ENCODE measurements at regions not wholly inside any gene's neighbourhood (a gene's known extent, or its start where the extent isn't known, plus 50 kb on each side); places are given as distances from the start of the nearest gene placed in this dataset.

- no peaks in the 10 kb centered on the region for H3K36me3 Mint-ChIP-seq (ENCODE audit: low read depth)
- no peak overlapping the region for H3K4me3 Mint-ChIP-seq
- no peak for DNase-seq
- peaks cover 2% of the 10 kb centered on the region for H3K9me3 Mint-ChIP-seq
- H3K27me3 Mint-ChIP-seq (ENCODE audit: low read depth) = peaks cover under 1% of the 10 kb centered on the region
- CTCF ChIA-PET = no interaction called here
- no peaks in the 10 kb centered on the region for H3K4me1 Mint-ChIP-seq (ENCODE audit: low read depth)
- no peak overlapping the region for H3K27ac Mint-ChIP-seq
- intact Hi-C loops (cut with micrococcal nuclease) = no loop called here
These were observed 84.9 kb downstream of the NPTX2 start for GRCh38 chr7:98702021-98702420.

GRCh38 chr7:98703916-98704315 lies 86.8 kb downstream of the NPTX2 start:
- Mint-ChIP-seq H3K27me3 (ENCODE audit: low read depth) (peaks cover 2% of the 10 kb centered on the region), H3K4me3 (no peak overlapping the region), H3K27ac (no peak overlapping the region), H3K9me3 (no peaks in the 10 kb centered on the region), H3K4me1 (ENCODE audit: low read depth) (no peaks in the 10 kb centered on the region), H3K36me3 (ENCODE audit: low read depth) (no peaks in the 10 kb centered on the region)
- CTCF ChIA-PET = no interaction called here
- no peak for DNase-seq
- intact Hi-C loops (cut with micrococcal nuclease) = no loop called here

GRCh38 chr7:98705626-98706025 lies 88.5 kb downstream of the NPTX2 start:
- H3K9me3 Mint-ChIP-seq = no peaks in the 10 kb centered on the region
- intact Hi-C loops (cut with micrococcal nuclease) = no loop called here
- H3K4me1 Mint-ChIP-seq (ENCODE audit: low read depth) = no peaks in the 10 kb centered on the region
- H3K27me3 Mint-ChIP-seq (ENCODE audit: low read depth) = peaks cover 2% of the 10 kb centered on the region
- DNase-seq = no peak
- CTCF ChIA-PET = no interaction called here
- H3K27ac Mint-ChIP-seq = no peak overlapping the region
- H3K36me3 Mint-ChIP-seq (ENCODE audit: low read depth) = no peaks in the 10 kb centered on the region
- no peak overlapping the region for H3K4me3 Mint-ChIP-seq

- intact Hi-C loops (cut with micrococcal nuclease) = no loop called here
- CTCF ChIA-PET = no interaction called here
- Mint-ChIP-seq H3K36me3 (ENCODE audit: low read depth) (no peaks in the 10 kb centered on the region), H3K9me3 (no peaks in the 10 kb centered on the region), H3K4me1 (ENCODE audit: low read depth) (no peaks in the 10 kb centered on the region), H3K27ac (no peak overlapping the region), H3K27me3 (ENCODE audit: low read depth) (peaks cover 2% of the 10 kb centered on the region), H3K4me3 (no peak overlapping the region)
- no peak for DNase-seq
These were observed 90.0 kb downstream of the NPTX2 start for GRCh38 chr7:98707076-98707475.

GRCh38 chr7:98711945-98712344 lies 94.9 kb downstream of the NPTX2 start:
- DNase-seq = no peak
- Mint-ChIP-seq H3K27ac (no peak overlapping the region), H3K9me3 (no peaks in the 10 kb centered on the region), H3K4me1 (ENCODE audit: low read depth) (no peaks in the 10 kb centered on the region), H3K36me3 (ENCODE audit: low read depth) (no peaks in the 10 kb centered on the region), H3K4me3 (no peak overlapping the region), H3K27me3 (ENCODE audit: low read depth) (peaks cover 2% of the 10 kb centered on the region)
- intact Hi-C loops (cut with micrococcal nuclease) = no loop called here
- CTCF ChIA-PET = no interaction called here

- intact Hi-C loops (cut with micrococcal nuclease) = no loop called here
- Mint-ChIP-seq H3K36me3 (ENCODE audit: low read depth) (no peaks in the 10 kb centered on the region), H3K4me1 (ENCODE audit: low read depth) (no peaks in the 10 kb centered on the region), H3K4me3 (no peak overlapping the region), H3K9me3 (no peaks in the 10 kb centered on the region), H3K27ac (no peak overlapping the region), H3K27me3 (ENCODE audit: low read depth) (no peaks in the 10 kb centered on the region)
- DNase-seq = no peak
- CTCF ChIA-PET = interaction anchor here (1.1 kb wide), 1 partner anchor 128 kb away, joined by 4 read pairs; no protein-coding TSS in a partner anchor
These were observed 96.2 kb downstream of the NPTX2 start for GRCh38 chr7:98713165-98713810.

GRCh38 chr7:98719396-98719795 lies 102.3 kb downstream of the NPTX2 start:
- Mint-ChIP-seq H3K4me3 (no peak overlapping the region), H3K4me1 (ENCODE audit: low read depth) (no peaks in the 10 kb centered on the region), H3K27ac (no peak overlapping the region), H3K9me3 (no peaks in the 10 kb centered on the region), H3K36me3 (ENCODE audit: low read depth) (no peaks in the 10 kb centered on the region), H3K27me3 (ENCODE audit: low read depth) (no peaks in the 10 kb centered on the region)
- CTCF ChIA-PET = no interaction called here
- no peak for DNase-seq
- intact Hi-C loops (cut with micrococcal nuclease) = no loop called here

- Mint-ChIP-seq H3K4me1 (ENCODE audit: low read depth) (no peaks in the 10 kb centered on the region), H3K27ac (no peak overlapping the region), H3K27me3 (ENCODE audit: low read depth) (no peaks in the 10 kb centered on the region), H3K9me3 (no peaks in the 10 kb centered on the region), H3K36me3 (ENCODE audit: low read depth) (no peaks in the 10 kb centered on the region), H3K4me3 (no peak overlapping the region)
- intact Hi-C loops (cut with micrococcal nuclease) = no loop called here
- DNase-seq = no peak
- CTCF ChIA-PET = interaction anchor here (0.6 to 0.7 kb wide), 2 partner anchors 8 to 323 kb away, joined by 3 to 4 read pairs; no protein-coding TSS in a partner anchor
These were observed 105.3 kb downstream of the NPTX2 start for GRCh38 chr7:98722402-98722801.

- no peaks in the 10 kb centered on the region for H3K4me1 Mint-ChIP-seq (ENCODE audit: low read depth)
- intact Hi-C loops (cut with micrococcal nuclease) = no loop called here
- H3K27ac Mint-ChIP-seq = no peak overlapping the region
- no peak overlapping the region for H3K4me3 Mint-ChIP-seq
- H3K9me3 Mint-ChIP-seq = no peaks in the 10 kb centered on the region
- H3K27me3 Mint-ChIP-seq (ENCODE audit: low read depth) = no peaks in the 10 kb centered on the region
- no peaks in the 10 kb centered on the region for H3K36me3 Mint-ChIP-seq (ENCODE audit: low read depth)
- no peak for DNase-seq
- CTCF ChIA-PET = interaction anchor here (1.4 kb wide), 1 partner anchor 8 kb away, joined by 4 read pairs; no protein-coding TSS in a partner anchor
These were observed 107.5 kb downstream of the NPTX2 start for GRCh38 chr7:98724591-98724990.

- no peaks in the 10 kb centered on the region for H3K4me1 Mint-ChIP-seq (ENCODE audit: low read depth)
- H3K36me3 Mint-ChIP-seq (ENCODE audit: low read depth) = no peaks in the 10 kb centered on the region
- no peak for DNase-seq
- intact Hi-C loops (cut with micrococcal nuclease) = no loop called here
- H3K4me3 Mint-ChIP-seq = no peak overlapping the region
- H3K9me3 Mint-ChIP-seq = no peaks in the 10 kb centered on the region
- peaks cover 3% of the 10 kb centered on the region for H3K27me3 Mint-ChIP-seq (ENCODE audit: low read depth)
- CTCF ChIA-PET = interaction anchor here (1.6 kb wide), 1 partner anchor 19 kb away, joined by 5 read pairs; no protein-coding TSS in a partner anchor
- no peak overlapping the region for H3K27ac Mint-ChIP-seq
These were observed 110.1 kb downstream of the NPTX2 start for GRCh38 chr7:98727146-98727709.

- Mint-ChIP-seq H3K36me3 (ENCODE audit: low read depth) (no peaks in the 10 kb centered on the region), H3K27me3 (ENCODE audit: low read depth) (peaks cover 3% of the 10 kb centered on the region), H3K4me3 (no peak overlapping the region), H3K4me1 (ENCODE audit: low read depth) (no peaks in the 10 kb centered on the region), H3K27ac (no peak overlapping the region), H3K9me3 (peaks cover 4% of the 10 kb centered on the region)
- DNase-seq = no peak
- CTCF ChIA-PET = interaction anchor here (1.6 kb wide), 1 partner anchor 17 kb away, joined by 5 read pairs; no protein-coding TSS in a partner anchor
- intact Hi-C loops (cut with micrococcal nuclease) = no loop called here
These were observed 111.5 kb downstream of the NPTX2 start for GRCh38 chr7:98728555-98728954.

- peaks cover 3% of the 10 kb centered on the region for H3K27me3 Mint-ChIP-seq (ENCODE audit: low read depth)
- intact Hi-C loops (cut with micrococcal nuclease) = no loop called here
- no peaks in the 10 kb centered on the region for H3K4me1 Mint-ChIP-seq (ENCODE audit: low read depth)
- CTCF ChIA-PET = no interaction called here
- DNase-seq = no peak
- H3K27ac Mint-ChIP-seq = no peak overlapping the region
- H3K4me3 Mint-ChIP-seq = no peak overlapping the region
- no peaks in the 10 kb centered on the region for H3K36me3 Mint-ChIP-seq (ENCODE audit: low read depth)
- H3K9me3 Mint-ChIP-seq = peaks cover 4% of the 10 kb centered on the region
These were observed 112.0 kb downstream of the NPTX2 start for GRCh38 chr7:98729121-98729520.

GRCh38 chr7:98730326-98730725 lies 113.2 kb downstream of the NPTX2 start:
- CTCF ChIA-PET = interaction anchor here (0.7 kb wide), 1 partner anchor 8 kb away, joined by 4 read pairs; no protein-coding TSS in a partner anchor
- Mint-ChIP-seq H3K9me3 (peaks cover 4% of the 10 kb centered on the region), H3K4me1 (ENCODE audit: low read depth) (no peaks in the 10 kb centered on the region), H3K4me3 (no peak overlapping the region), H3K27ac (no peak overlapping the region), H3K27me3 (ENCODE audit: low read depth) (peaks cover 3% of the 10 kb centered on the region), H3K36me3 (ENCODE audit: low read depth) (no peaks in the 10 kb centered on the region)
- no peak for DNase-seq
- intact Hi-C loops (cut with micrococcal nuclease) = no loop called here

Measured in activated naive CD4-positive, alpha-beta T cell treated with anti-CD3 and anti-CD28 coated beads for 36 hours (primary cell).